ENCODE measurements at regions not wholly inside any gene's neighbourhood (a gene's known extent, or its start where the extent isn't known, plus 50 kb on each side); places are given as distances from the start of the nearest gene placed in this dataset.

GRCh38 chr3:176313426-176313825 lies 883.9 kb downstream of the TBL1XR1 start:
- no peaks in the 10 kb centered on the region for H4K20me1 ChIP-seq

GRCh38 chr3:176310641-176311040 lies 886.6 kb downstream of the TBL1XR1 start:
- Histone ChIP-seq H3K36me3 (no peaks in the 10 kb centered on the region), H3K9me3 (no peaks in the 10 kb centered on the region), H3K27ac (no peak overlapping the region), H4K20me1 (no peaks in the 10 kb centered on the region), H3K27me3 (no peaks in the 10 kb centered on the region), H3K4me3 (no peak overlapping the region), H3K4me1 (no peaks in the 10 kb centered on the region), H3K4me2 (no peak overlapping the region), H3K9ac (no peak overlapping the region)
- TF ChIP-seq Cebpa-rat (IDR thresholded peaks at IDR 0.05) = no peak

More at GRCh38 chr3:176313426-176313825, 883.9 kb downstream of the TBL1XR1 start:
- H3K4me3 ChIP-seq = no peak overlapping the region
- H3K9me3 ChIP-seq = no peaks in the 10 kb centered on the region
- no peak overlapping the region for H3K27ac ChIP-seq
- TF ChIP-seq Cebpa-rat (IDR thresholded peaks at IDR 0.05) = no peak
- no peaks in the 10 kb centered on the region for H3K4me1 ChIP-seq
- no peak overlapping the region for H3K9ac ChIP-seq
- no peaks in the 10 kb centered on the region for H3K27me3 ChIP-seq
- H3K4me2 ChIP-seq = no peak overlapping the region
- H3K36me3 ChIP-seq = no peaks in the 10 kb centered on the region

GRCh38 chr3:176302271-176302670 lies 895.0 kb downstream of the TBL1XR1 start:
- Histone ChIP-seq H4K20me1 (no peaks in the 10 kb centered on the region), H3K4me2 (no peak overlapping the region), H3K4me1 (no peaks in the 10 kb centered on the region), H3K9me3 (no peaks in the 10 kb centered on the region), H3K27ac (no peak overlapping the region), H3K36me3 (no peaks in the 10 kb centered on the region), H3K4me3 (no peak overlapping the region), H3K27me3 (no peaks in the 10 kb centered on the region), H3K9ac (no peak overlapping the region)
- no peak; the same call in 1 of the 2 replicates for TF ChIP-seq Cebpa-rat (IDR thresholded peaks at IDR 0.05)

- TF ChIP-seq Cebpa-rat (IDR thresholded peaks at IDR 0.05) = no peak
These were observed 901.1 kb downstream of the TBL1XR1 start for GRCh38 chr3:176296066-176296597.

GRCh38 chr3:176293276-176293675 lies 904.0 kb downstream of the TBL1XR1 start:
- no peak overlapping the region for H3K4me2 ChIP-seq
- no peak overlapping the region for H3K27ac ChIP-seq
- no peaks in the 10 kb centered on the region for H3K36me3 ChIP-seq
- TF ChIP-seq Cebpa-rat (IDR thresholded peaks at IDR 0.05) = no peak
- no peak overlapping the region for H3K4me3 ChIP-seq
- H3K9me3 ChIP-seq = no peaks in the 10 kb centered on the region
- H3K4me1 ChIP-seq = no peaks in the 10 kb centered on the region
- H3K9ac ChIP-seq = no peak overlapping the region
- H4K20me1 ChIP-seq = no peaks in the 10 kb centered on the region
- no peaks in the 10 kb centered on the region for H3K27me3 ChIP-seq

More at GRCh38 chr3:176296066-176296597, 901.1 kb downstream of the TBL1XR1 start:
- H3K27ac ChIP-seq = no peak overlapping the region
- no peak overlapping the region for H3K4me3 ChIP-seq
- no peaks in the 10 kb centered on the region for H3K9me3 ChIP-seq
- no peaks in the 10 kb centered on the region for H3K36me3 ChIP-seq
- H3K4me2 ChIP-seq = no peak overlapping the region
- no peaks in the 10 kb centered on the region for H4K20me1 ChIP-seq
- H3K27me3 ChIP-seq = no peaks in the 10 kb centered on the region
- no peaks in the 10 kb centered on the region for H3K4me1 ChIP-seq
- no peak overlapping the region for H3K9ac ChIP-seq

GRCh38 chr3:176286476-176287085 lies 910.7 kb downstream of the TBL1XR1 start:
- no peak overlapping the region for H3K27ac ChIP-seq
- H3K4me2 ChIP-seq = no peak overlapping the region
- no peaks in the 10 kb centered on the region for H4K20me1 ChIP-seq
- no peak for TF ChIP-seq Cebpa-rat (IDR thresholded peaks at IDR 0.05)
- no peaks in the 10 kb centered on the region for H3K4me1 ChIP-seq
- no peaks in the 10 kb centered on the region for H3K36me3 ChIP-seq
- no peak overlapping the region for H3K9ac ChIP-seq
- H3K4me3 ChIP-seq = no peak overlapping the region
- no peaks in the 10 kb centered on the region for H3K27me3 ChIP-seq
- H3K9me3 ChIP-seq = no peaks in the 10 kb centered on the region

GRCh38 chr3:176275538-176275937 lies 921.7 kb downstream of the TBL1XR1 start:
- no peaks in the 10 kb centered on the region for H3K27me3 ChIP-seq
- no peak overlapping the region for H3K4me3 ChIP-seq
- no peak overlapping the region for H3K9ac ChIP-seq
- H3K9me3 ChIP-seq = no peaks in the 10 kb centered on the region
- H4K20me1 ChIP-seq = no peaks in the 10 kb centered on the region
- H3K4me1 ChIP-seq = no peaks in the 10 kb centered on the region
- no peak overlapping the region for H3K27ac ChIP-seq
- H3K36me3 ChIP-seq = no peaks in the 10 kb centered on the region
- no peak overlapping the region for H3K4me2 ChIP-seq
- TF ChIP-seq Cebpa-rat (IDR thresholded peaks at IDR 0.05) = no peak

GRCh38 chr3:176275113-176275512 lies 922.2 kb downstream of the TBL1XR1 start:
- Histone ChIP-seq H3K4me2 (no peak overlapping the region), H3K4me1 (no peaks in the 10 kb centered on the region), H3K9me3 (no peaks in the 10 kb centered on the region), H3K27me3 (no peaks in the 10 kb centered on the region), H3K36me3 (no peaks in the 10 kb centered on the region), H4K20me1 (no peaks in the 10 kb centered on the region), H3K27ac (no peak overlapping the region), H3K9ac (no peak overlapping the region), H3K4me3 (no peak overlapping the region)
- no peak for TF ChIP-seq Cebpa-rat (IDR thresholded peaks at IDR 0.05)

- Histone ChIP-seq H3K27ac (no peak overlapping the region), H4K20me1 (no peaks in the 10 kb centered on the region), H3K4me2 (no peak overlapping the region)
These were observed 923.1 kb downstream of the TBL1XR1 start for GRCh38 chr3:176274161-176274560.

GRCh38 chr3:176262071-176262470 lies 935.2 kb downstream of the TBL1XR1 start:
- Histone ChIP-seq H3K27ac (no peak overlapping the region), H4K20me1 (no peaks in the 10 kb centered on the region), H3K9ac (no peak overlapping the region), H3K4me1 (no peaks in the 10 kb centered on the region), H3K4me3 (no peak overlapping the region), H3K4me2 (no peak overlapping the region), H3K36me3 (no peaks in the 10 kb centered on the region), H3K27me3 (no peaks in the 10 kb centered on the region), H3K9me3 (peaks cover 11% of the 10 kb centered on the region)
- no peak for TF ChIP-seq Cebpa-rat (IDR thresholded peaks at IDR 0.05)

More at GRCh38 chr3:176274161-176274560, 923.1 kb downstream of the TBL1XR1 start:
- TF ChIP-seq Cebpa-rat (IDR thresholded peaks at IDR 0.05) = no peak
- H3K4me3 ChIP-seq = no peak overlapping the region
- H3K36me3 ChIP-seq = no peaks in the 10 kb centered on the region
- H3K9me3 ChIP-seq = no peaks in the 10 kb centered on the region
- no peaks in the 10 kb centered on the region for H3K4me1 ChIP-seq
- no peaks in the 10 kb centered on the region for H3K27me3 ChIP-seq
- no peak overlapping the region for H3K9ac ChIP-seq
